Activated CD4-positive, alpha-beta T cell treated with anti-CD3 and anti-CD28 coated beads, Interleukin-2, amount 50 U/mL, for 16 hours (primary cell): ENCODE measurements at regions not wholly inside any gene's neighbourhood (a gene's known extent, or its start where the extent isn't known, plus 50 kb on each side); places are given as distances from the start of the nearest gene placed in this dataset.

Experiments
- DNase-seq: peaks from one replicate; pipeline ENCODE4 v3.0.0-alpha.2; 2020

DNA sequence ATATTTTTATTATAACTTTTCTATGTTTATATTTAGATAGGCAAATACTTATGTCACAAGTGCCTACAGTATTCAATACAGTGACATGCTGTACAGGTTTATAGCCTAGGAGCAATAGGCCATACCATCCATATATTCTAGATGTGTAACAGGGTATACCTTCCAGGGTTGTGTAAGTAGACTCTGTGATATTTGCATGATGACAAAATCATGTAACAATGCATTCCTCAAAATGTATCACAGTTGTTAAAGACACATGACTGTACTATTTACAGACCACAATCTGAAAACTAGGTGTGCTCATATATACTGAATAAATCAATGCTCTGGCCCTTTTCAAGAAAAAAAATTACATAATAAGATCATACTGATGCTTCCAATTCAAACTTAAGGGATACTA lies 433.2 kb upstream of the RGPD4 start:
- DNase-seq, result no peak

DNA sequence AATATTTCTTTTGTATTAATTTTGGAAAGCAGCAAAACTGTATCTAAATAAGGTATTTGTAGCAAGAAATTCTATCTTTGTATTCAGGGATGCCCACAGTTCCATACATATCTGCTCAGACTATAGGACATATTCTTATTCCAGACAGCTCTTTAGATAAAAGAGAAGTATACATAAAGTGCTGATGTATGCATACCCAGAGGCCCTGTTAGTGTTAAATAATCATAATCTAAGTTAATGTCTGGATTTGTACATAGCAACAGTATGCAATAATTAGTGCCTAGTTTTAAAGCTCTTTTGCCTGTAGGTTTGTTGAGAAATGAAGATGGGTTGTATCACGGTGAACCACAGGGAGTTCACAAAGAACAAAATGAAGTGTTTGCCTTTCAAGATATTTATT lies 428.0 kb upstream of the RGPD4 start:
- DNase-seq, result no peak

DNA sequence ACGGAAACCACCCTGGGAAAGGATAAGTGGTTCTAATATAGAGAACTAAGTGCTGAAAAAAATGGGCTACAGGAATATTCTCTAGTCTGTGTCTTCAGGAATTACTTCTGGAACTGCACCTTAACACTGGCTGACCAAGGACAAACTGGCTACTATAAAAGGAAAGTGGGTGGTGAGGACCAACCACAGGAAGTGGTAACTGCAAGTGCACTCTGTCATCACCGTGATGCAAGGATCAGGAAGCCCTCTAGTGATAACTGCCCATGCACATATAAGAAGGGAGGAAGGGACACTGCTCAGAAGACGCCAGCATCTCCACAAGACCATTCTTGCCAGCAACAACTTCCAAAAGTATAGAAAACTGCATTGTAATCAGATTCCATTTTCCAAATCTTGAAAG lies 424.4 kb upstream of the RGPD4 start:
- DNase-seq, result no peak

DNA sequence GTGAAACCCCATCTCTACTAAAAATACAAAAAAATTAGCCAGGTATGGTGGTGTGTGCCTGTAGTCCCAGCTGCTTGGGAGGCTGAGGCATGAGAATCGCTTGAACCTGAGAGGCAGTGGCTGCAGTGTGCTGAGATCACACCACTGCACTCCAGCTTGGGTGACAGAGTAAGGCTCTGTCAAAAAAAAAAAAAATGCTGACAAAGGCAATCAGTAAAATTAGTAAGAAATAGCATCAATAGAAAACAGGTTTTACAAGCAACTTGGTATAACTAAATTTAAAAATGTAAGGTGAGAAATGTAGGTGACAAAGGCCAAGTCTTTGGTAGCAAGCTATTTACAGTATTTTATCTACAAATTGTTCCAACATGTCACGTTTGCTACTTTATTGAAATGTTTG lies 421.4 kb upstream of the RGPD4 start:
- DNase-seq, result no peak

DNA sequence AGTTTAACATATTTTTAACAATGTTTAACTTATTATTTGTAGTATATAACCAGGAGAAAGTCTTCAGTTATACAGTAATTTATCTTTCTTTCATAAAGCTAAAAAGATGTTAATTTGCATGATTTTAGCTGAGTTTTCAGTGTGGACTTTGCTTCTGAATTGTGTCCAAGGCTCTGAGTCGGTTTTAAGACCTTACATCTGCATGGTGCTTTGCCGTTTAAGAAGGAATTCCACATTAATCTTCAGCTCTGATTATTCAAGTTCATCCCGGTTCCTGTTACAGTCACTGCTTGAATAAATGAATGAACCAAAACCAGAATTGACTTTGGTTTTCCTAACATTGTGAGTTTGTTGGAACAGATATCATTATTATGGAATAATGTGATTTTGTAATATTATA lies 419.7 kb upstream of the RGPD4 start:
- no peak for DNase-seq

DNA sequence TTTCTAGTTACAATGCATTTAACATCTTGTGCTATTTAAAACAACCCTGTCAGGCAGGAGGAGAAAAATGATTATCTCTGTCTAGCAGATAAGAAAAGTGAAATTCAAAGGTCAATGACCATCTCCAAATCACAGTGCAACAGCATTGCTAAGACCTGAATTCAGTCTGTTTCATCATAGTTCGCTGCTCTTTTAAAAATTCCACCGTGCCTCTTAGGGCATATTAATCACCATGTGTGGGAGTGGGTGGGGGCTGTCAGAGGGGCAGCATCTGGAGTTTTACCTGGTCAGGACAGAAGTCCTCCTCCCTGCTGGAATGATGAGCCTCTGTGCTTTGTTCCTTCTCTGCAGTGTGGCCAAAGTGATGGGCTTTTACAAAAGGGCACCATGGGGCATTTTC lies 418.7 kb upstream of the RGPD4 start:
- no peak for DNase-seq

DNA sequence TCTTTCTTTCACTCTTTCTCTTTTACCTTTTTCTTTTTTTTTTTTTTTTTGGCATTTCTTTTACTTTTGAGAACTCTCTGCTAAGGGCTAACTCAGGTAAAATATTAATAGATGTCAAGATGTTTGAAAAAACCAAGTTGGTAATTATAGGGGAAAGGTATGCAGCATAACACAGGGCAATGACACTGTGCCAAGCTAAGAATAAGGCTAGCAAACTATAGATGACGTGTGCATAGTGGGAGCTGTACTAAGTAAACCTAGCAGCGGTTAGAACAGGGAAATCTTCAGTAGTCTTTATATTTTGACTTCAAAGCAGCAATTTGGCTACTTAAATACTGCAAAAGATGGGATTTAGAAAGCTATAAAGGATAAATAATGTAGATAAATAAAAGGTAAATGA lies 415.4 kb upstream of the RGPD4 start:
- DNase-seq, result no peak

DNA sequence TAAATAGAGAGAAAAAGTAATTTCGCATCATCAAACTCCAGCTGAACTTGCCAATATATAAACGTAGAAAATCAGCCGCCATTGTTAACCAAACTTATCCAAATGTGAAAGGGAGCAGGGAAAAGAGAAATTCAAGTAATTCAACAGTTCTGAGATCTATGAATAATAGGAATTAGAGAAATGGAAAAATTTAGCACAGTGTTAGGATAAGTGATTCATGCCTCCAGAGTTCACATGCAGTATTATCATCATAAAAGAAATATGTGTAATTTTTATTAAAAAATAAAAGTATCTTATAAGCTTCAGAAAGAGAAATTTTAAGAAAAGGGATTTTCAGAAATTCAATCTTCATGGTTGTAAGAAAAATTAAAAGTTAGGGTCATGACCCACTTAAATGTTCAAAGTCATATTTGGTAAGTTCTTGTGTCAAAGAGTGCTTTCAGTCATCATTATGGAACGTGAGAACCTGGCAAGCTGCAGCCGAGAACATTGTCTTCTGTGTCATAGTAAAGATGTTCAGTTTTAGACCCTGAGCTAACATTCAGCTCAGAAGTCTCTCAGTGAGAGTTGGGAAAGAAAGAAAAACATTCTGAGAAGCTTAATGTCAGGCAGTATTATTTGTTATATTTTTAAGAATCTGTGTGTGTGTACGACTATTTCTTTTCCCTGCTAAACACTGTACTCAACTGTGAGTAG lies 414.3 kb upstream of the RGPD4 start:
- no peak for DNase-seq

DNA sequence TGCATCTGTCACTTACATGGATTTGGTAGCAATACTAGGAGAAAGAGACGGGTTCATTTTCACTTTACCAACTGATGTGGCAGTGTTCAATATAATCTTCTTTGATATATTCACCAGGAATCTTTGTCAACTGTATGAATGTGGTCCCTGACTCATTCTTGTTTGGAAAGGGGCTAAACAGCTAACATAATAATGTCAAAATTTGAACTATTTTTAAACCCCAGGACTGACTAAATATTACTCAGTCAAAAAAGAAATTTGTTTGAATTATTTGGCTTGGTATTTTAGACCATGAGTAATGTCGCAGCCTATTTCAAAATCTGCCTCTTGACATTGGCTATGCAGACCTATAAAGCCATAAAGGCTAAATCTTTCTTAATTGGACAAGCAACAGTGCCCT lies 413.7 kb upstream of the RGPD4 start:
- no peak for DNase-seq

DNA sequence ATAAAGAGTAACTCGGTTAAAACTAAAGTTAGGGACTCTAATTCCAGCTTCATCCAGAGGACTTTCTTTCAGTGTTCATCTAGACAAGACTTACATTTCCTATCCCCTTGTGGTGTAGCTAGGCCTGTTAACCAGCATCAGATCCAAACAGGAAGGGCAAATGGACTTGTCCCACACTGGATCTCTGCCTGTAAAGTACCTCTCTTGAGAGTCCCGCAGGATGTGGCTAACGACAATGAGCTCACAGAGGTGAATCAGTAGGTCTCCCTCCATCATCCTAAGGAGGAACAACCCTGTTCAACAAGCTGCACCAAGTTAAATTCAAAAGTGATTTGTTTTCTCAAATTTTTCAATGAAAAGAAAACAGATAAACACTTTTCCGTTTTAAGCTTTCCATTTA lies 412.3 kb upstream of the RGPD4 start:
- DNase-seq, result no peak

DNA sequence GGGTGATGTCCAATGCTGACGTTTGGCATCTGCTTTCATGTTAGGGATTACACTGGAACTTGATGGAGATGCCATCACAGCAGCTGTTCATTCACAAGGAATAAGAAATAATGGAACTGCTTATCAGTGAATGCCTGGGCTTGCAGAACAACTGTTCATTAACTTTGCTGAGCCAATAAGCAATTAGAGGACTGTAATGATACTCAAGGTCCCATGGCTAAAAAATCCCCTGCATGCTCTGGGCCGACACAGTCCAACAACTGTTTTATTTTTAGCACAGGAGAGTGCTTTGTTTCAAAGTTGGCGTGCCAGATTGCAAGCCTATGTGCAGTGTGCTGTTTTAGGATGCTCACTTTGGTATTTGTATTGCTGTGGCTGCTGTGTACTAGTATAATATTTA lies 408.0 kb upstream of the RGPD4 start:
- no peak for DNase-seq

DNA sequence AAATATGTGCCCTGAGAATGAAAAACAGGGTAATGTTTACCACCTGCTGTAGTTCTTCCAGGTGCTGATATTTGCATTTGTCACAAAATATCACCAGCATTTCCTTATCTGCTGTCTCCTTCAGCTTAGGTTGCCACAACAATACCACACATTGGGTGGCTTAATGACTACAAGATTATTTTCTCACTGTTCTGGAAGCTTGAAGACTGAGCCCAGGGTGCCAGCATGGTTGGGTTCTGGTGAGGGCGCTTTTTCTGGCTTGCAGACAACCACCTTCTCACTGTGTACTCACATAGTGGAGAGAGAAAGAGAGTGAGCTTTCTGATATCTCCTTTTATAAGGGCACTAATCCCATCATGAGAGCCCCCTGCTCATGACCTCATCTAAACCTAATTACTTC lies 407.5 kb upstream of the RGPD4 start:
- no peak for DNase-seq

DNA sequence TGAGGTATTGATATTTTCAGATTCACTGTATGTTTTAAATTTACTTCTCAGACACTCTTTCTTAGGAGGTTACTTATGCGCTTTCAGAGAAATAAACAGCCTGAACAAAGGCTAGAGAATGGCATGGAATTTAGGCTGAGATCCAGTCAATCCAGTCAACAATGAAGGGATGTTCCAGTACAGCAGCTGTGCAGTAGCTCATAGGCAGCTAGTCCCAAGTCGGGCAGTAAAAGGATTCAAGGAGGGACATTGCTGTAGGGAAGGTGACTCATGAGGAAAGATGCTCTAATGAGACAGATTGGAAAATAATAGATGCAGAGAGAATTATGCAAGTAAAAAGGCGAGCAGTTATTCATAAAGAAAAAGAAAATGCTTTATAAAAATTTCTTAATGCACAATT lies 397.9 kb upstream of the RGPD4 start:
- no peak for DNase-seq

DNA sequence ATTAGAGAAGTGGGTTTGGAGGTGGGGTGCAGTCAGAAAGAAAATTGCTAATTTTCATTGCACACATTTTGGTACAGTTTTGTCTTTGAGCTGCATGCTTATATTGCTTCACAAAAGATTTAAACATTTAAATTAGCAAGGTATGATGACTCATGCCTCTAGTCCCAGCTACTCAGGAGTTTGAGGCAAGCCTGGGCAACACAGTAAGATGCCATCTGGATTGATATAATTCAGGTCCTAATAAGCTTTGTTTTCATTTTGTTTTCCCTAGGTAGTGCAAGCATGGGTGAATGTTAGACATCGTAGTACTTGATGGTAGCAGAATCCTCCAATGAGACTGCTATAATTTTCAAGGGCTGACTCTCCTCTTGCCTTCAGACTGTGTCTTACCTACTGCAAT lies 396.7 kb upstream of the RGPD4 start:
- no peak for DNase-seq

DNA sequence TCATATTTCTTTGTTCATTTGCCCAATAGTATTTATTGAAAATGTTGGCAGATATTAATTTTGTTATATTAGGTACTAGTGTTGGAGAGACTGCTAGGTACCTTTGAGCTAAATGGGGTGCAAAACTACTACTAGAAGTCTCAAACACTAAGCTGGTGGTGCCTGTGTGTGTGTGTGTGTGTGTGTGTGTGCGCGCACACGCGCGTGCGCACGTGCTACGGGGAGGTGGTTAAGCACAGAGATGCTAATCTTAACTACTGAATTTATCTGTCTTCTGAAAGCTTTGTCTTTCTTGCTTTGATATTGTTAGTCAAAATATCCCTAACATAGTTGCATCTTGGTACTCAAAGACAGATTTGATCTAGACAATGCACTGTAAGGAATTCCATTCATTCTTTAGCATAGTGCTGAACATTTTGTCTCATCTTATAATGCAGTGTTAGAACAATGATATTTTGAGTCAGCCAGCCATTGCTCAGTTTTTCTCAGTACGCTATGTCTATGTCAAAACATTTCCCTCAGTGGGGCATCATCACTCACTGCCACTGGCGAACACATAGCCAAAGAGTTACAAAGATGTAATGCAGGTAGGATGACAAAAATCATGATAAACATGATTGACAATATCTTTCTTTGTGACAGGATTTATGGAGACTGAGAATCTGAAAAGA lies 396.0 kb upstream of the RGPD4 start:
- no peak for DNase-seq

DNA sequence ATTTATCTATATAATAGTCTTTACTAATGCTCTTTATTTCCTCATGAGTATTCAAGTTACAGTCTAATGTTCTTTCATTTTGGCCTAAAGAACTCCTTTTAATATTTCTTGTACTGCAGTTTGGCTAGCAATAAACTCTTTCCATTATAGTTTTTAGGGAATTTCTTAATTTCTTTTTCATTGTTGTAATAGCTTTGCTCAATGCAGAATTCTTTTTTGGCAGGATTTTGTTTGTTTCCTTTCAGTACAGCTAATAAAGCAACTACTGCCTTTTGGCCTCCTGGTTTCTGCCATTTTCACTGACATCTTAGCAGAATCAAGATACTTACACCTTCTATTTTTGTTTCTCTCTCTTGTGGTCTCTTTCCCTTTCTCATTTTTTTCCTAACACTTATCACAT lies 390.4 kb upstream of the RGPD4 start:
- no peak for DNase-seq

DNA sequence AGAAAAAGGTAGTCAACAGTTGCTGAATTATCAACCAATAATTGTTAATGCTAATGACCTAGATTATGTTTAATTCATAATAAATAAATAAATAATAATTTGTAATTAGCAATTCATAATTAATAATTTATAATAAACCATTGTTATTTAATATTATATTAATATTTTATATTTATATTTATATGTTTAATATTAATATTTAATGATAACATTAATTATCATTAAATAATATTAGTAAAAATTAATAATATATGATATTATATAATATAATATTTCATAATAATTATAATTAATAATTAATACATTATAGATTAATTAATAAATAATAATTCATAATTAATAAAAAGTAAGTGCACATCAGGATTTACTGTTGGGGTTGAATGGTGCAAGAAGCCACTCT lies 389.4 kb upstream of the RGPD4 start:
- DNase-seq, result no peak

DNA sequence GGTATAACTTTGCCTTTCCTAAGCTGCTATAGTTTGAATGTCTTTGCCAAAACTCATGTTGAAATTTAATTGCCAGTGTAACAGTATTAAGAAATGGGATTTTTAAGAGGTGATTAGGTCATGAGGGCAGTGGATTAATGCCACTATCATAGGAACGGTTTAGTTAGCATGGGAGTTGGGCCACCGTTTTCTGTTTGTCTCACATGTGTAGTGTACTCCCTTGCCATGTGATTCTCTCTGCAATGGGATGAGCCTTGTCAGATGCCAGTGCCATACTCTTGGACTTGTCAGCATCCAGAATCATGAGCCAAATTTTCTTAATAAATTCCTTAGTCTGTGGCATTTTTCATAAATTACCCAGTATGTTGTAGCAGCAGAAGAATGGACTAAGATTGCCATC lies 388.9 kb upstream of the RGPD4 start:
- DNase-seq, result no peak

DNA sequence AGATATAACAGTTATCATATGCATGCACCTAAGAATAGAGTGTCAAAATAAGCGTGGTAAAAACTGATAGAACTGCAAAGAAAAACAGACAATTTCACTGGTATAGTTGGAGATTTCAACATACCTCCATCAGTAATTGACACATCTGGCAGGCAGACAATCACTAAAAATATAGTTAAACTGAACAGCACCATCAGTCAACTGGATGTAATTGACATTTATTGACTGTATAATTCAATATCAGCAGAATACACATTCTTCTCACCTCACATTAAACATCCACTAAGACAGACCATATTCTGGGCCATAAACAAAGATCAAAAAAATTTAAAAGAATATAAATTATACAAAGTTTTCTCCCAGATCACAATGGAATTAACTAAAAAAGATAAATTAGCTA lies 378.5 kb upstream of the RGPD4 start:
- DNase-seq, result no peak

DNA sequence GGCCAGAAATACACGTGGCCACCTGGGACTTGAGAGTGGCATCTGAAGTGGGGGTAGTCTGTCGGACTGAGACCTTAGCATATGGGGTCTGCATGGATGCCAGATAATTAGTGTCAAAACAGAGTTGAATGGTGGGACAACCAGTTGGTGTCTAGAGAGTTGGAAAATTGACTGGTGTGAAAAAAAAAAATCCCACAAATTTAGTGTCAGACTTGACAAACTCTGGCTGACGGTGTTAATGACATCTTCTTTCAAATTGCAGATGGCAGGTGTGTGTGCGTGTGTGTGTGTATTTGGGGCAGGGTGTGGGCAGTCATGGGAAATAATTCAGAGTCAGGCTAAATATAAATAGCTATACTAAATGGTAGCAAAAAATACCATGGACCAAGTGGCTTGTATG lies 365.4 kb upstream of the RGPD4 start:
- no peak for DNase-seq

DNA sequence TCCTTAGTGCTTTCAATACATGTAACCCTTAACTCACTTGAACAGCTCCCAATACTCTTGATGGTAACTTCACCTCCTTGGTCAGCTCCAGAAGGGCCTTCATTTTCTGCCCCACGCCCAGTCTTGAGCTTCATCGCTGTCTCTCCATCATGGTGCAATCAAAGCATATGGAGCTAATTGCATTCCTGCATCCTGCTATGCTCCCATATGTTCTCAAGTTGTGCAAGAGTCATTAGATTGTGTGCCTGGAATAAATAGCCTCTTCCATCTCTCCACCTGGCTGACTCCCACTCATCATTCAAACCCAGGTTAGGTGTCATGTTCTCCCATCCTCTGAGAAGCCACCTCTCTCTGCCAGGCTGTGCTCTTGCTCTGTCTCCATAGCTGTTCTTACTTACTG lies 364.5 kb upstream of the RGPD4 start:
- DNase-seq, result no peak

DNA sequence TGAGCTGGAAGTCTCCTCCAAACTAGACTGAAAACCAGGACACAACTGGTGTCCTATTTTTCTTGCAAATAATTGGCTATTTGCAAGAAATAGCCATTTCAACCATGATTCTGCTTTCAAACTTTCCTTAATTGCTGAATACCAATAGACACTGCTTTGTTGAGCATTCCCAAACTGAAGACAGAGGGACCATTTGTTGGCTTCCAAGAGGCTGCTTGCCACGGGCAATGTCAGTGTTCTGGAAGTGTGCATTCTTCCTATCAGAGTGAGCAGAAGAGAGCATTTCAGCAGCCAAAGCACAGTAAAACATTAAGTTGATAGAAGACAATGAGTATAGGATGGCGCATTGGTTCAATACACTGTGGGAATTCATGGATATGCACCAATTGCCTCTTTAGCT lies 360.5 kb upstream of the RGPD4 start:
- no peak for DNase-seq

DNA sequence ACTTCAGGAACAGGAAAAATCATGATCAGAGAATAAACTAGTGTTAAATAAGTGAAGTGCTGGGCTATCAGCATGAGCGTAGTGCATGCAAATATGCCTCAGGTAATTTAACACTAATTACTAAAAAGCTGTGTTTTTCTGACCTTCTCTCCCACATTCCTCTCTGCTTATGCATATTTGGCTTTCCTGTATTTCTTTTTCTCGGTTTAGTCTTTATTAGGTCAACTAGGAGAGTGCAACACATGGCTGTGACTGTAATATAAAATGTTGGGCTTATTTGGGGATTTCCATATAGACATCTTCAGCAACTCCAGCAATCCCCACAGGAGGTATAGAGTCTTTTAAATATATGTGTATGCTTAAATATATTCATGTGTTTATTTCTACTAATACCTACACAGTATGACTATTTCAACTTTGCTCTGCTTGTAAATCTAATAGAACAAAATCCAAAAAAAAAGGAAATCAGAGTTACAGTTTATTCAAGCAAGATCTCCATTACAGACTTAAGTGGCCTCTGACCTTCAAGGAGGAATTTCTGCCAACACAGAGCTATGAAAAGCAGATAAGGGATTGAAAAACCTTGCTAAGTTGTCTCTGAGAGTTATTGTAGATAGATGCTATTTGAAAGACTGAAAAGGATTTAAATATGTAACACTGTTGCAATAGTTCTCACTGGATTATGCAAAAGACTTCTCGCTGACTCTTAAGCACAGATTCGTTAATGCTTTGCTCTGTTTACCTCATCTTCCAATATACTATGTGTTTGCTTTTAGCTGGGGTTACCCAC lies 359.5 kb upstream of the RGPD4 start:
- DNase-seq, result no peak

DNA sequence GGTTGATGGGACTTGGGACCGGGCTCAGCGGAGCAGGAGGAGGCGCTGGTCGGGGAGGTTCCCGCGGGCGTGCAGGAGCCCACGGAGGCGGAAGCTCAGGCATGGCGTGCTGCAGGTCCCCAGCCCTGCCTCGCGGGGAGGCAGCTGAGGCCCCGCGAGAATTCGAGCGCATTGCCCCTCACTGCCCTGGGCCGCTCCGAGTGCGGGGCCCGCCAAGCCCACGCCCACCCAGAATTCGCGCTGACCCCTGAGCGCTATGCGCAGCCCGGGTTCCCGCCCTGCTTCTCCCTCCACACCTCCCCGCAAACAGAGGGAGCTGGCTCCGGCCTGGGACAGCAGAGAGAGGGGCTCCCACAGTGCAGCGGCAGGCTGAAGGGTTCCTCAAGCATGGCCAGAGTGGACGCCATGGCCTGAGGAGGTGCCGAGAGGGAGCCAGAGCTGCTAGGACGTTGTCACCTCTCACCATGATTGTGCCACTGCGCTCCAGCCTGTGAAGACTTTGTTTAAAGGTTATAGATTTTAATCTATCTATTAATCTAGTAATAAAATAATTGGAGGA lies 357.2 kb upstream of the RGPD4 start:
- no peak for DNase-seq
